ENCODE measurements at regions not wholly inside any gene's neighbourhood (a gene's known extent, or its start where the extent isn't known, plus 50 kb on each side); places are given as distances from the start of the nearest gene placed in this dataset.

DNA sequence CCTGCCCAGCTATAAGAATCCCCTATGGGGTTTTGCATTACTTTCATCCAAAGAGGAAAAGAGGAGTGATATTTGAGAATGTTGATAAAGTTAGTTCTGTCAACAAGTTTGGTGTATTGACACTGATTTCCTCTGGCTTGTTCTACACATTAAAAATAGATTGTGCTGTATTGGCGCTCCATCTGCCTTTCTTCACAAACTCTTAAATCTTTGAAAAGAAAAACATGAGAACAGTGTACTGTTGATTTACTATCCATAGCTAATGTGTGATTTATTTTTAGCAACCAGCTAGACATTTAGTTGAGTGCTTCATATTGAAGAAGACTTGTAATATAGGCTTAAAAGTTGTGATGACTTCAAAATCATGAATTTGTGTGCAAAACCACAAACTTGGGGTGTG lies 261.2 kb upstream of the ANKRD50 start:
- H3K36me3 Mint-ChIP-seq (ENCODE audit: low read depth), result no peaks in the 10 kb centered on the region
- peaks cover 2% of the 10 kb centered on the region for H3K9me3 Mint-ChIP-seq
- CTCF ChIA-PET, result no interaction called here
- H3K27ac Mint-ChIP-seq, result no peak overlapping the region
- ATAC-seq (ENCODE audit: low read depth), result no peak
- H3K4me1 Mint-ChIP-seq, result no peaks in the 10 kb centered on the region
- intact Hi-C loops (cut with micrococcal nuclease), result no loop called here
- POLR2A ChIA-PET, result no interaction called here
- H3K27me3 Mint-ChIP-seq, result no peaks in the 10 kb centered on the region
- no peak for DNase-seq
- TF ChIP-seq, protein P1, sequence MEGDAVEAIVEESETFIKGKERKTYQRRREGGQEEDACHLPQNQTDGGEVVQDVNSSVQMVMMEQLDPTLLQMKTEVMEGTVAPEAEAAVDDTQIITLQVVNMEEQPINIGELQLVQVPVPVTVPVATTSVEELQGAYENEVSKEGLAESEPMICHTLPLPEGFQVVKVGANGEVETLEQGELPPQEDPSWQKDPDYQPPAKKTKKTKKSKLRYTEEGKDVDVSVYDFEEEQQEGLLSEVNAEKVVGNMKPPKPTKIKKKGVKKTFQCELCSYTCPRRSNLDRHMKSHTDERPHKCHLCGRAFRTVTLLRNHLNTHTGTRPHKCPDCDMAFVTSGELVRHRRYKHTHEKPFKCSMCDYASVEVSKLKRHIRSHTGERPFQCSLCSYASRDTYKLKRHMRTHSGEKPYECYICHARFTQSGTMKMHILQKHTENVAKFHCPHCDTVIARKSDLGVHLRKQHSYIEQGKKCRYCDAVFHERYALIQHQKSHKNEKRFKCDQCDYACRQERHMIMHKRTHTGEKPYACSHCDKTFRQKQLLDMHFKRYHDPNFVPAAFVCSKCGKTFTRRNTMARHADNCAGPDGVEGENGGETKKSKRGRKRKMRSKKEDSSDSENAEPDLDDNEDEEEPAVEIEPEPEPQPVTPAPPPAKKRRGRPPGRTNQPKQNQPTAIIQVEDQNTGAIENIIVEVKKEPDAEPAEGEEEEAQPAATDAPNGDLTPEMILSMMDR (IDR thresholded peaks at IDR 0.05), result no peak
- no peak overlapping the region for H3K4me3 Mint-ChIP-seq

DNA sequence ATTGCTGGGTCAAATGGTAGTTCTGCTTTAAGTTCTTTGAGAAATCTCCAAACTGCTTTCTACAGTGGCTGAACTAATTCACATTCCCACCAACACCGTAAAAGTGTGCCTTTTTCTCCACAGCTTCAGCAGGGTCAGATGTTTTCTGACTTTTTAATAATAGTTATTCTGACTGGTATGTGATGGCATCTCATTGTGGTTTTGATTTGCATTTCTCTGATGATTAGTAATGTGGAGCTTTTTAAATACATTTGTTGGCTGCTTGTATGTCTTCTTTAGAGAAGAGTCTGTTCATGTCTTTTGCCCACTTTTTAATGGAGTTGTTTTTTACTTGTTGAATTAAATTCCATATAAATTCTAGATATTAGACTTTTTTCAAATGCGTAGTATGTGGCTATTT lies 257.5 kb upstream of the ANKRD50 start:
- Mint-ChIP-seq H3K36me3 (ENCODE audit: low read depth) (no peaks in the 10 kb centered on the region), H3K27me3 (no peaks in the 10 kb centered on the region), H3K9me3 (peaks cover 2% of the 10 kb centered on the region), H3K4me1 (no peaks in the 10 kb centered on the region), H3K4me3 (no peak overlapping the region), H3K27ac (no peak overlapping the region)
- ChIA-PET CTCF (no interaction called here), POLR2A (no interaction called here)
- TF ChIP-seq, protein P1 (IDR thresholded peaks at IDR 0.05), result no peak
- DNase-seq (no peak), ATAC-seq (ENCODE audit: low read depth) (no peak)
- intact Hi-C loops (cut with micrococcal nuclease), result no loop called here

DNA sequence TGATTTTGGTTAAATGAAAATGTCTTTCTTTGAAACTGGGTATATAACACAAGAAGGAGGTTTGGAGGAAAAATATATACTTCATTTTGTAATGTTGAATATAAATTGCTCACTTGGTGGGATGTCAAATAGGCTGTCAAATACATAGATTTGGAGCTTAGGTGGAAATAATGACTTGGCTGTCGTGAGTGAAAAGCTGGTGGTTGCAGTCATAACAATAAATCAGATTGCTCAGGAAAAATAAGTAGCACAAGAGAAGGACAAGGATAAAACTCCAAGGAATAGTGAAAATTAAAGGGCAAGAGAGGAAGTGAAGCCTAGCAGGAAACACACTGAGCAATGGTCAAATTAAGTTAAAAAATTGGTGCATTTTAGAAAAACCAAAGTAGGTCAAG lies 253.0 kb upstream of the ANKRD50 start:
- Mint-ChIP-seq H3K27ac (no peak overlapping the region), H3K27me3 (no peaks in the 10 kb centered on the region), H3K36me3 (ENCODE audit: low read depth) (no peaks in the 10 kb centered on the region), H3K4me3 (no peak overlapping the region), H3K9me3 (peaks cover 13% of the 10 kb centered on the region), H3K4me1 (no peaks in the 10 kb centered on the region)
- ChIA-PET POLR2A (no interaction called here), CTCF (no interaction called here)
- ATAC-seq (ENCODE audit: low read depth) (no peak), DNase-seq (no peak)
- TF ChIP-seq, protein P1 (IDR thresholded peaks at IDR 0.05), result no peak
- intact Hi-C loops (cut with micrococcal nuclease), result no loop called here

DNA sequence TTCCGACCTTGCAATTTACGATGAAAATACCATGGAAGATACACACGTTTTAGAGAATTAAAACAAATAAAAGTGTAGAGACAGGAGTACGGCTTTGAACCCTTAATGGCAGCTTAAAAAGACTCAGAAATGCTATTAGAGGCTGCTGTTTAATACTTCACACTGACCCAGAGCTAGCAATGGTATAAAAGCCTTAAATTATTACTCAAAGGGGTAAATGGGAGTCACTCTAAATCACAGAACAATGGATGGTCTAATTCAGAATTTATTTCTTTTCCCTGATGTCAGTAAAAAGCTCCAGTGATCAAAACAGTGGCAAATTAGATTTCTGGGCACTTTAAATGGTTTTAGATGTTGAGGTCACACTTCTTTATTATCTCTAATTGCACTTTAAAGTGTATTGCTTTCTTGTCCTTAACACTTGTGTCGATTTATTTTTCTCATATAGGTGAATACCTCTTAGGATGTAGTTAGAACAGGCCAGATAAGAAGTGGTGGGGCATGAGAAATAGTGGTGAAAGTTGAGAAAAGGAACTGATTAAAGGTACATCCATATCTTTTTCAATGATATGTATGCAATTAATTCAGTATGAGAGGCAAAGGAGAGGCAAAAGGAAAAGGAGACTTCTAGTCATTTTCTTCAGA lies 252.4 kb upstream of the ANKRD50 start:
- CTCF ChIA-PET, result no interaction called here
- H3K27ac Mint-ChIP-seq, result no peak overlapping the region
- no peaks in the 10 kb centered on the region for H3K4me1 Mint-ChIP-seq
- no peaks in the 10 kb centered on the region for H3K36me3 Mint-ChIP-seq (ENCODE audit: low read depth)
- no peak for ATAC-seq (ENCODE audit: low read depth)
- DNase-seq, result no peak
- H3K27me3 Mint-ChIP-seq, result no peaks in the 10 kb centered on the region
- intact Hi-C loops (cut with micrococcal nuclease), result no loop called here
- peaks cover 16% of the 10 kb centered on the region for H3K9me3 Mint-ChIP-seq
- H3K4me3 Mint-ChIP-seq, result no peak overlapping the region
- POLR2A ChIA-PET, result no interaction called here
- TF ChIP-seq, protein P1 (IDR thresholded peaks at IDR 0.05), result no peak

DNA sequence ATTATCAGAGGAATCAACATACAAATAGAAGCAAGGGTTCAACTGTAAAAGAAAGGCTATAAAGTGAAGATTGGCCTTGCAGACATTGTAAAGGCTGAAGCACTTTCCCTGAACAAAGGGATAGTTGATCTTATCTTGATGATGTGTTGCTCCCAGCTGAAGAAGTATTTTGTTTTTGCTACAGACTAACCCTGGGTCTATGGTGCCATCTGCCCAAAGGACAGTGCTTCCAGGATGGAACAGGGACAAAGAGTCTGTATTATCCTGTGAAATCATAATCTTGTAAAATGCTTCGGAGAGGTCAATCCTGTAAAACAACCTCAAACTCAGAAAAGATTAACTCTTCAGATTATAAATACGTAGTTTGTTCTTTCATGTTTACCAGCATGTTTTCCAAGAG lies 251.7 kb upstream of the ANKRD50 start:
- CTCF ChIA-PET, result no interaction called here
- H3K27me3 Mint-ChIP-seq, result no peaks in the 10 kb centered on the region
- H3K4me1 Mint-ChIP-seq, result no peaks in the 10 kb centered on the region
- intact Hi-C loops (cut with micrococcal nuclease), result no loop called here
- peaks cover 16% of the 10 kb centered on the region for H3K9me3 Mint-ChIP-seq
- H3K36me3 Mint-ChIP-seq (ENCODE audit: low read depth), result no peaks in the 10 kb centered on the region
- H3K27ac Mint-ChIP-seq, result no peak overlapping the region
- no peak for DNase-seq
- TF ChIP-seq, protein P1 (IDR thresholded peaks at IDR 0.05), result no peak
- no peak overlapping the region for H3K4me3 Mint-ChIP-seq
- POLR2A ChIA-PET, result no interaction called here
- ATAC-seq (ENCODE audit: low read depth), result no peak

Measured in activated B cell treated with CpG ODN at 0.5 μM for 24 hours (primary cell).